NCI-H446 (cell line): ENCODE measurements at regions not wholly inside any gene's neighbourhood (a gene's known extent, or its start where the extent isn't known, plus 50 kb on each side); places are given as distances from the start of the nearest gene placed in this dataset.

Experiments
- DNase-seq, 2 experiments: peaks; one replicate each; lab custom pipeline; 2025; lab: John Stamatoyannopoulos, UW

DNA sequence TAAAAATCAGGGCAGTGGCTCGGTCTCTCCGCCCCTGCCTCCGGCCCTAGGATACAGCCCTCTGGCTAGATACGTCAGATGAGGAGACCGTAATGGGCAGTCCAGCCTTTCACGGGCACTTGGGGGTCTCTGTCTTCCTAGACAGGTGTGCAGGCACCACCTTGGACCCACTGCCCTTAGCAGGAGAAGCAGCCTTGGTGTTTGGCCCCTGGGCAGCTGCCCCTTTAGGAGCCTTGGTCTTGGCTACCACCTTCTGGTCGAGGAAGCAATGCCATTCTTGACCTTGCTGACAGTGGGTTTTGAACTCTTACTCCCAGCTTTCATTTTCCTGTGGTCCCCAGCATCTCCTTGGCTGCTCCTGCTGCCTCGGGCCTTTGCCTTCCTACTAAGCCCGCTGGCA is 149.7 kb upstream of the FRMD4B start:
- no peak for DNase-seq

DNA sequence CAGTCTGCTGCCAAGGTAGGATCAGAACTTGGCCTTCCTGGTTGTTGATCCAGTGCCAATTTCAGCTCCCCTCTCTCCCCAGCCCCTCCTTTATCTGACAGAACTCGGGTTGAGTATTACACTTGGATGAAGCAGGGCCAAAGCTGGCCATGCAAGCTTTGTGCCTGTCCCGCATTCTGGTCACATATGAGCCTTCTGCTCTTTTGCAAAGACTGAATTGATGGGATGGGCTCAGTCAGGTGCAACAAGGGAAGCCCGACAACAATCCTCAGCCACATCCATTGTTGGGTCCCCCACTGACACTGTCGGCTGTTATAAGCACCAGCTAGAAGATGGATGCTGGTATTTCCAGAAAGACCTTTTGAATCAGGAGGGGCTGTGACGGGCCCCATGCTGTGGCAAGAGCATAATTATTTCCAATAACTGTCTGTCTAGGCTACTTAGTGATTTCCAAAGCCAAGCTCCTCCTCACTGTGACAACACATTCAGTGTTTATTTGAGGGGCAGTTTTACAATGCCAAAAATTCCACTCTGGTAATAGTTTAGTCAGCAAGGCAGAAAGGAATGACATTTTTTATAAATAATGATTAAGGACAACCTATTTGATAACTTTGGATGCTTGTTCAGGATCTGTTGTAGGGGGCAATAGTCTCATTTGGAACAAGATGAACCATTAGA is 146.8 kb upstream of the FRMD4B start:
- no peak for DNase-seq

DNA sequence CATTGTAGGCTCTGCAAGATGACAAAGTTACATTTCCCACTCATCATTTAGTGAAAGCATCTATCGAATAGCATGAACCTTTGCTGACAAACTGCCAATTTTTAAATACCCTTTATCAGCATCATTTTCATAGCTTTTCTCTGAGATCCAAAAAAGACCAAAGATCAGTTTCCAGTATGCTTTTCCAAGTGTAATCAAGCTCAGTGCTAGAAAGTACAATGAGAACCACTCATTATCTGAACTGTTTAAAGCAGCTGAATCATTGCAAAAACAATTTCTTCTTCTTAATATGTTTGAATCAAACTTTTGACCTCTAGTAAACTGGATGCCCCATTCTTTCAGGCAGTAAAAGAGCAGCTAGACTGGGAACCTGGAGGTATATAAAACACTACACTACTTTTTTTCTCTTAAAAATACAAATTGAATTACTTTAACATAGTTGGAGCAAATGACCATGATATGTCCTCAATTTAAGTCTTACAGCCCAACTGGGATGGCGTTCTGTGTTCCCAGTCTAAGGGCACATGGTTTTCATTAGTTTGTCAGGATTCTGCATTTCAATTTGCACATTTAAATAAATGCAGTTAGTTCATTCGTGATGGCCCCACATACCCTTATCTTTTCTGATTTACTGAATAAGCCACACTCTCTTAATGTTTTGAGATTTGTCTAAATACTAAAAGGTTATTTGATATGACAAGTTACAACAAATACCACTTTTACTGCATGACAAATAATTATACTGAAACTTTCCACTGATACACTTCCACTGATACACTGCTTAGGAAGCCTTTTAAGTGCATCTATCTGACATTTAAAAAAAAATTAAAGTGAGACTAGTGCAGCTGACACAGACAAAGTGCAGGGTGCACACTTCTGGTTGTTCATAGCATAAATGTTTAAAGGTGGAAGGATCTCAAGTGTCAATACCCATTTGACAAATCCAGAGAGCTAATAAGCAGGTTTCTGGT is 146.0 kb upstream of the FRMD4B start:
- DNase-seq, result no peak

DNA sequence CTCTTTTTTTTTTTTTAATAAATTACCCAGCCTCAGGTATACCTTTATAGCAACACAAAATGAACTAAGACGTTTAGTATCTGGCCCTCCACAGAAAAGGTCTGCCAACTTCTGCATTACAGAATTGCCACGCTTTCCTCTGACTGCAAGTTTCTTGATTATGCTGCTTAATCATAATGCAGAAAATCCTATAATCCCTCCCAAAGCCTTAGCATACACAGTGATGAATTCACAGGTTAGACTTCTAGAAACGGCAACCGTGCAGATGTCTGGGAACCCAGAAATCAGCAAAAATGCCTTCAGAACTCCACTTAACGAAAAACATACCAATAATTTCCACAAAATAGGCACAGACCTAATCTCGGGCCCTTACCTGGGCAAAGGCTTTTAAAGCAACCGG is 144.7 kb upstream of the FRMD4B start:
- DNase-seq, result no peak

DNA sequence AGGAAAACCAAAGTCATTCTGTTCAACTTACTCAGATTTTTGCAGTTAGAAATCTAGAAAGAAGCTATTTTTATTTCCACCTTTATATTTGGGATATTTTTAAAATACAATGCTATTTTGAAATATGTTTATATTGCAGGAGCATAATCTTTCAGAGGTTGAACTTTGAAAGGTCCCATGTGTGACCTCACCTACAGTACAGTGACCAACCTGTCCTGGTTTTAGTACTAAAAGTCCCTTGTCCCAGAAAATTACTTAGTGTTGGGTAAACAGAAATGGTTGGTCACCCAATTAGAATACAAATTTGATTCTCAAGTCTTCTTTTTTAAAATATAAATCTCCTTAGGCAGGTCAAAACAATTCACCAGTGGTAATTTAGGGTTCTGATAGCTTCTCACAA is 141.6 kb upstream of the FRMD4B start:
- DNase-seq, result no peak

DNA sequence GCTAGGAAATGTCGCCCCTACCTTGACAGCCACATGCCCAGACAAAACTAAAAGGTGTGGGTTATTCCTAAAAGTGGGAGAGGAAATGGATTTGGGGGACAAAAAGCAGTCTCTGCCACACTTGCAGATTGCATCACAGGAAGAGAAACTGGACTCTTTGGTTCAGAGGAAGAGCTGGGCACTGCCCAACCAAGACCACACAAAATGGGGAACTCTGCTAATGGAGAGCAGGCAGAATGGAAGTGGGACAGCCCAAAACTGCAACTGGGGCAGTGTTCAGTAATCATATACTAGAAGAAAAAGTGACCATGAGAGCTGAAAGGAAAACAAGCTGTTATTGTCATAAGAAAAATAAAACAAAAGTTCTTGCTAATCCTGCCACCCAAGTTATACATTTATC is 138.9 kb upstream of the FRMD4B start:
- DNase-seq, result no peak

DNA sequence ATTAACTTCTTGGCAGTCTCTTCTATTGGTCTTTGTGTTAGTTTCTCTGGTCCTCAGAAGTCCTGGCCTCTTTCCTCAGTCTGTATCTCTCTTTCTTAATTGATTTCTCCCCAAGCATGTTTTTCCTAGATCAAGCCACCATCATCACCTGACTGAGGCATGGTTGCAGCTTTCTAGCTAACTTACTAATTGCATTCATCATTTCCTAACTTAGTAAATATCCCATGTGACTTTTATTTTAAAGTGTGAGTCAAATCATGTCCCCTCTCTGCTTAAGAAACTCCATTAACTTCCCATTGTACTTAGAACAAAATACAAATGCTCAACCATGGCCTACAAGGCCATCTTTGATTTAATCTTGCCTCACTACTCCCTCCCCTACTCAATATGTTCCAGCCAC is 135.4 kb upstream of the FRMD4B start:
- no peak for DNase-seq

DNA sequence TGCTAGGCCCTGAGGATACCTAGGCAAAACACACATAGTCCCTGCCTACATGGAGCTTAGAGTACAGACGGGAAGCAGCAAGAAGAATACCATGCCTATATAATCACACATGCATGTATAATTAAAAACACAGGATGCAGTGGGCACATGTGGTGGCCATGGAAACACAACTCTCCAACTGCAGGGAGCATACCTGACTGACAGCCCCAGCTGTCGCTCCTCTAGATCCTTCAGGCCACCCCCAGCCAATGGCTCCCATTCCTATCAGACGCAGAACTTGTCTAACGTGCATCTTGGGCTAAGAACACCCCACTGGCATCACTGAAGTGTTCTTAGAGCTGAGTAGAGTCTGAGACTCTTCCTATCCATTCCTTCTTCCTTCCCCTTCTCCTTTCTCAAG is 125.5 kb upstream of the FRMD4B start:
- DNase-seq, result no peak

DNA sequence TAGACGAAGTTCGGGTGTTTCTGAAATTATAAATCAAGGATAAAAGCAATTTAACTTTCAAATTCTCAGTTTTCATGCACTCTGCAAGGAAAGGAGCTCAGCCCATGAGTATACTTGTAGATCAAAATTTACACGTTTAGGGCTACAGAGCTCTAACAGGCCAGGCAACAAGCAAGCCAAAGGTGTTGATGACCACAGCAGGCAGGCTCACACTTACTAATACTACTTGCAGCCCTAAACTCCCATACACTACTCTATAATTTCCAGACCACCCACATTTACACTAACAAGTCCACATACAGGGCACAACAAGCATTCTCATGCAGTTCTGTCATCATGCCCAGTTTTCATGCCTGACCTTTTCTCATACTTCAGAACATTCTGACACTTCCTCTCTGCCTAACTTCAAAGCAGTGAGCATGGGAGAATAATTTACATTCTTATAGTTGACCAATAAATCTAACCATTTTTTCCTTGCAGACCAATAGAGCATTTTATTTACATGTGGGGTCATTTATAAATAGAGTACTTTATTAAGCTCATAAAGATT is 124.7 kb upstream of the FRMD4B start:
- no peak for DNase-seq

DNA sequence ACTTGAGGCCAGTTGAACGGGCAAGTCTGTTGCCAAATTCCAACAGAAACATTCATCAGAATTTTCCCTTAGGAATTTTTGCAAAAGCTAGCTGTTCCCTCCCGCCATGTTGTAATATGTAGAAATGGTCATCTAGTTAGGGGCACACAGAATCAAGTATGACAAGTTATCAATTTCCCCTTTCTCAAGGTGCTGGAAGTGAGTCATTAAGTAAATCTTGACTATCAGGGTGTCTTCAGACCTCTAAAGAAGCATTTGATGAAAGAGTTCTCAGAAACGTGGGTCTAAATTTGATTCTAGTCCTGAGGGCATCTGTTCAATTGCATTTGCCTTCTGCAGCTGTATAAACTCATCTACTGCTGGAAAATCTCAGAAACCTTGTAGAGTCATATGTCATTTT is 123.4 kb upstream of the FRMD4B start:
- DNase-seq, result no peak

DNA sequence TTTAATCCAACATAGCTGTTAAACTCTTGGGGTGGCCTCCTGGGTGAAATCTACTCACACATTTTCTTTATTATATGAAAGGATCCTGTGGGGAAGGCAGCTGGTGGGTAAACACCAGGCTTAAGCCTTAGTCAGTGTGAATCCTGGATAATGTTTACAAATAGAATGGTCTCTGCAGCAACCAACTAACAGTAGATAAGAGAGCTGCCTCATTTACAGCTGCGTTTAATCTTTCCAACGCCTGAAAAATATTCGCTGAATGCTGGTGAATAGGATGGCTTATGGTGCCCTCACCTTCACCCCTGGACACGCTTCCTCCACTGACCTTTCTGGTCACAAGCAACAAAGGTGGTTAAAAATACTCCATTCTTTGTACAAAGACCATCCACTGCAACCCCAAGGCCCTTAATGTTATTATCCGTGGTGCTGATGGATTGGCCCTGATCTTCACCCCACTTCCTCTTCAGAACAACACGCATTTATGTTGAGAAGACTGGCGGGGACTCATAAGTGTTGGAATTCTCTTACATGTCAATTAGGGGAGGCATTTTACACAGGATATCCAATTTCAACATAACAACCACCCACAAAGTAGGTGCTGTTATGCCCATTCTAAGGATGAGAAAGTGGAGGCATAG is 120.0 kb upstream of the FRMD4B start:
- DNase-seq, result no peak

DNA sequence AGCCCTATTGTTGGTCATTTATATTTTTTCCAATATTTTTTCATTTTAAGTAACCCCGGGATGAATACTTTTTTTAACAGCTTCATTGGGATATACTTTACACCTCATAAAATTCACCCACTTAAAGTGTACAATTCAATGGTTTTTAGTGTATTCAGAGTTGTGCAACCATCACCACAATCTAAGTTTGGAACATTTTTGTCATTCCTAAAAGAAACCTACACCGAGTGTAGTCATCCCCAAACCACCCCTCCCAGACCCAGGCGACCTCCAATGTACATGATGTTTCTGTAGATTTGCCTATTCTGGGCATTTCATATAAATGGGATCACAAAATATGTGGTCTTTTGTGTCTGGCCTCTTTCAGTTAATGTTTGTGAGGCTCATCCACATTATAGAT is 118.3 kb upstream of the FRMD4B start:
- no peak for DNase-seq

DNA sequence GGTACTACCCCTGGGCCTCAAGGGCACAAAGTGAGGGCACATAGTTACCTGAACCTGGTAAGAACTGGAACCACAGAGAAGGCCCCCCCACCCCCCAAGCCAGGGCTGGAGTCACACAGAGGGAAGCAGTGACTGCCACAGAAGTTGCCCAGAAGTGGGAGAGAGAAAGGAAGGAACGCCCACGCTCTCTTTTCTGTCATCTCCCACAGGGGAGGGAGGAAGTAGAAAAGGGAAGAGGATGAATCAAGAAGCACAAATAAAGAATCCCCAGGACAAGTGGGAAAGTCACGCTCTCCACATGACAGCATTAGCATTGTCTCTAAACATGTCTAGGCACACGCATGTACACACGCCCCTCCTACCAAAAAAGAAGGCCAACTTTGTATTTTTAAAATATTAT is 114.7 kb upstream of the FRMD4B start:
- DNase-seq, result no peak

DNA sequence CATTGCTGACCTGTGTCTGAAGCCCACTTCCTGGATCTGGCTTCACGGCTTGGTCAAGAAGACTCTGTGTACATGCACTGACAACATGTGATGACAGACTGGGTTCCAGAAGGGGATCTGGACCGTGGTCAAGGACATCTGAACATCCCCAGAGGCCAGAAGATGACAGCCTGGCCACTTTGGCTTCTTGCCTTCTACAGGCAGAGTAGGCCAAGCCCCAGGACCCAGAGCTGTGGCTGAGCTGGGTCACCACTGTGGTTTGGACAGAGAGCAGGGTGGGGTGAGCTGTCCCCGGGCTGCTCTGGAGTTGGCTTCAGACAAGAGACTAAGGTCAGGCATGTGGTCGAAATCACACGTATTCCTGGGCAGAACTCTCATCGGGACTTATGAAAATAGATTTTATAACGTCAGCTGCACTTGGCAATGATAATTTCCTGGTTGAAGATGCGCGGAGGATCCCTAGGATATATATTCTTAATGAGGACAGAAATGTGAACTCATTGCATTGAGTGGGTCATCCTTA is 114.1 kb upstream of the FRMD4B start:
- DNase-seq, result no peak

DNA sequence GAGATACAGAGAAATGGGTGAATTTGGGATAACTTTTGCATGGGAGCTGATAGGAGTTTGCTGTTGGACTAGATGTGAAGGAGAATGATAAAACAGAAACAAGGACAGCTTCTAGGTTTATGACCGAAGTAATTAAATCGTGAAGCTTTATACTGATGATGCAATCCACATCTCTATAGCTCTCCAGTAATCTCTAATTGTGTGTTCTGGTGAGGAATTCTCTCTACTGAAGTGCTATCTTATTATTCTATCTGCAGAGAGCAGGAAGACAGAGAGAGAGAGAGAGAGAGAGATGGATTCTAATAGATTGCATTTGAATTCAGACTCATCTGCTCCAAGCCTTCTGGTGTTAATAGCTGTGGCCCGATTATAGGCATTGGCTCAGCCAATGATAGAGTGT is 113.5 kb upstream of the FRMD4B start:
- no peak for DNase-seq

DNA sequence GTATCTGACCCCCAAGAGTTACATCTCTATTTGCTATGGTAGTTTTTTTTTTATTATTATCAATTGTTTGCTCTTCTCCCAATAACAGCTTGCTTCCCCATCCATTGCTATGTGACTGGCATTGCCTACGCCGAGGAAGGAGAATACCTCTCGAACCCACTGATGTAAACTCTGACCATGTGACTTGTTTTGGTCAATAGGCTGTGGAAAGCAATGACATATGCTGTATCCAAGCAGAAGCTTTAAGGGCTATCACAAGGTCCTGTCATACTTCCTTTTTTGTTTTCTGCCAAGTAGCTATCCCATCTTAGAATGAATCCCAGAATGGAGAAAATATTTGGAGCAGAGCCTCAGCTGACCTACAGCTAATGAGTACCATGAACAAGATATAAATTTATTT is 111.0 kb upstream of the FRMD4B start:
- DNase-seq, result no peak

DNA sequence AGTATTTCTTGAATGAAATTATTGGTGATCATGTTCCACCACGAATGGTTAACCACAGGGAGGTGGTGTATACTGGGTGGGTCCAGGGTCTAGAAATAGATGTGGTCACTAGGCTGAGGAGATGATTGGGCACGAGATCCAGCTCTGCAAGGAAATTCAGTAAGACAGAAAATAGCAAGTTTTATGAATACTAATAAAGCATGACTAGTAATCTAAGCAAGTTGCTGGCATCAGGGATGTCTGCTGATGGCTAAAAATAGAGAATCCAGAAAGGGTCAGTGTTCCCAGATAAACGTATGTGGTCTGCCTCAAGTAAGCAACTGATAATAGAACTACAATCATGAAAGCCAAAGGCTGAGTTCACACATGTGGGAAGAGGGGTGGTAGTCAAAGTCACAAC is 108.3 kb upstream of the FRMD4B start:
- no peak for DNase-seq

DNA sequence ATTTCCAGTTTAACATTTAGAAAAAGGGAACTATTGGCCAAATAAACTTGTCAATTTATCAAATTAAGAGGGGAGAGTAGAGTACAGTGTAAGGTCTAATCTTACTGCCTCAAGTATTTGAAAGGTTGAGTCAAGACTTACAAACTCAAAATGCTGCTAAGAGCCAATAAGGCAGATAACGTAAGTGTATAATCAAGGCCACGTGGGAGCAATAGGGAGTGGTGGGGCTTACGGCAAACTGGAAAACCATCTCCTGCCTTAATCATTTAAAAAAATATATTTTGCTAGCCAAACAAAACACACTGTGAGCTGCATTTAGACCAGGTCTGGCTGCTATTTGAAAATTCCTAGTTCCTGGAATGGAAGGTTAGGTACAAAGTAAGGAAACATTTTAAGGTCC is 107.3 kb upstream of the FRMD4B start:
- DNase-seq, result no peak

DNA sequence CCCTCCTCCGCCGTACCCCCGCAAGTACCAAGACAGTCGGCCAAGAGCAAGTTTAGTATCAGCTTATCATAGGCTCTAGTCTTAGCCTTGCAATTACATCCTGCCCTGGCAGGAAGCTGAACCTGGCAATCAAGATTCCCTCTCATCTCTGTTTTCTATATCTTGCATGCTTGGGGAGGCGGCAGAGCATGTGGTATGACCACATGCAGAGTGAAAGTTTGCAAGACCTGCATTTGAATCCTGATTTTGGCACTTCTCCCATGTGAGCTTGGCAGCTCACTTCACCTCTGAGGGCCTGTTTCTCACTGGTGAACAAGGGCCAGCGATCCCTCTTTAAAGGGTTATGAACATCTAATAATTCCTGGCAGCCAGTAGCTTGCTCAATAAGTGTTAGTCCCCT is 106.1 kb upstream of the FRMD4B start:
- no peak for DNase-seq

DNA sequence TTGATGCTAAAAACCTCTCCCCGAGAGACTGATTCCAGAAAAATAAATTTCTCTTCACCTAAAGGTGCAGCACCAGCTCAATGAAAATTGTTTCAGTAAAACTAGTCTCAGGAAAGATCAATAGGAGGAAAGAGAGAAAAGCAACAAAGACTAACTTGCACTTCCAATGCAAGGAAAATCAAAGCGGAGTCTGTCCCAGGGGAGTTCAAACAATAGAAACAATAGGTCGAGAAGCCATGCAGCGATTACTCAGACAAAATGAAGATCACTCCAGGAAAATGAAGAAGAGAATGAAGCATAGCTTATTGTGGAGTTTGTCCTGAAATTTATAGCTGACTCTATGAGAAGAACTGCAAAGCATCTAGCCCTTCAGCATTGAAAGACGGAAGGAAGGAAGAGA is 105.1 kb upstream of the FRMD4B start:
- no peak for DNase-seq

DNA sequence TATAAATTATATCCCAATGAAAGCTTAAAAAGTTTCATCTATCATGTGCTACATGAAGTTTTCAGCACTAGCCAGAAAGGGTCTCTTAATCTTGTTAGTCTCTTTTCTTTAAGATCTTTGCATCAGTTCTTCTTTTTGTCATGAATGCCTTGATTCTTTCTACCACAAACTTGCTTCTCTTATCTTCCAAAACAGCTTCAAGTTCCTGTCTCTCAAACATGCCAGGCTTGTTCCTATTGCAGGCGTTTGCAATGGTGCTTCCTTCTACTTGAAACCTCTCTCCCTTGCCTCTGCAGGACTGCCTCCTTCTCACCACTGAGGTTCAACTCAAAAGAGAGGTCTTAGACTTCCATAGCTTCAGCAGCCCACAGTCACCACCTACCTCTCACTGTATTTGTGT is 104.3 kb upstream of the FRMD4B start:
- DNase-seq, result no peak

DNA sequence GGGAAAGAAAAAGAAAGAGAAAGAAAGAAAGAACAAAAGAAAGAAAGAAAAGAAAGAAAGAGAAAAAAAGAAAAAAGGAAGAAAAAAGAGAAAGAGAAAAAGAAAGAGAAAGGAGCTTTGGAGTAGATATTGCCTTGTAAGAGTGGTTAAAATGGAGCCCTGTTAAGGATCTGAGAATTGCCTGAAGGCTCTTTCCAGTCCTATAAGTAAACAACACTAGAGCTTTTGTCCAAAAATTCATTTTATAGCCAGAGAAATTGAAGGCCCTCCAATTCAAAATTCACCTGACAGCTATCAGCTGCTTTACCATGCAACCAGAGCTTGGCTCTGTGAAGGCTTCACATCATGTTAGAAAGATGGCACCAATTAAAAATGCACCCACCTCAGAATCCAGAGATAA is 102.1 kb upstream of the FRMD4B start:
- DNase-seq, result no peak

DNA sequence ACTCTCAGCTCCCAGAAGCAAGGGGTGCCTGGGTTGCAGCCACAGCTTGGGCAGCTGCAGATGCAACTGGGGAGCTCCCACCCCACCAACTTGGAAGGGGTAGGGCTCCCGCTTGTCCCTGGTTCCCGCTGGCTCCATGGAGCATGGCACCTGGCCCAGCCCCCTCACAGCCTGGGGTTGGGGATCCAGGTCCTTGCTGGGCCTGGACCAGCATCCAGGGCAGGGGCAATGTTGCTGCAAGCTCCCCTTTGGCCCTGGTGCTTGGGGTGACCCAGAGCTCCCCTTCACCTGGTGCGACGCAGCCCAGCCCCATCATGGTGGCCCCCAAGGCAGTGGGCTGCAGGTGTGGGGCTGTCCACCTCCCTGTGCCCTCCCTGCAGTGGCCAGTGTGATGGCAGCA is 99.6 kb upstream of the FRMD4B start:
- no peak for DNase-seq
